ENCODE measurements at regions not wholly inside any gene's neighbourhood (a gene's known extent, or its start where the extent isn't known, plus 50 kb on each side); places are given as distances from the start of the nearest gene placed in this dataset.
"Not testable (repeated sequence)": the region's sequence is repeated elsewhere in the genome, so short reads cannot be mapped to it uniquely, and the experiment has no call there.

DNA sequence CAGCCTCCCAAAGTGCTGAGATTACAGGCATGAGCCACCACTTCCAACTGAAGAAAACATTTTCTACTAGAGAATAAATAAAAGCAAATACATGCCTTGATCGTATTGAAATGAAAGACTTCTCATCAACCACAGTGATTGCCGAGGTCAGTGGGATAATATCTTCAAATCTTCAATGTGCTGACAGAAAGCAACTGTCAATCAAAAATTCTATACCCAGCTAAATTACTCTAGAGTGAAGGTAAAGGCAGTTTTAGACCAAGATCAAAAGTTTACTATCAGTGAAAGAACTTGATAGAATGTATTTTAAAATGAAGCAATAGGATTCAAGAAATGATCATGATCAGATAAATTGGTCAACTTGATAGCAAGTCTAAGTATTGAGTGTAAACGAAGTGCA is 130.6 kb downstream of the BRD1 start:
- no peak for DNase-seq (ENCODE audit: low read depth)

GRCh38 chr22:49694462-49695260 is 133.0 kb downstream of the BRD1 start:
- DNase-seq (ENCODE audit: low read depth) = no peak

GRCh38 chr22:49693848-49694247 is 133.8 kb downstream of the BRD1 start:
- no peak for DNase-seq (ENCODE audit: low read depth)

GRCh38 chr22:49693416-49693815 is 134.3 kb downstream of the BRD1 start:
- no peak for DNase-seq (ENCODE audit: low read depth)

DNA sequence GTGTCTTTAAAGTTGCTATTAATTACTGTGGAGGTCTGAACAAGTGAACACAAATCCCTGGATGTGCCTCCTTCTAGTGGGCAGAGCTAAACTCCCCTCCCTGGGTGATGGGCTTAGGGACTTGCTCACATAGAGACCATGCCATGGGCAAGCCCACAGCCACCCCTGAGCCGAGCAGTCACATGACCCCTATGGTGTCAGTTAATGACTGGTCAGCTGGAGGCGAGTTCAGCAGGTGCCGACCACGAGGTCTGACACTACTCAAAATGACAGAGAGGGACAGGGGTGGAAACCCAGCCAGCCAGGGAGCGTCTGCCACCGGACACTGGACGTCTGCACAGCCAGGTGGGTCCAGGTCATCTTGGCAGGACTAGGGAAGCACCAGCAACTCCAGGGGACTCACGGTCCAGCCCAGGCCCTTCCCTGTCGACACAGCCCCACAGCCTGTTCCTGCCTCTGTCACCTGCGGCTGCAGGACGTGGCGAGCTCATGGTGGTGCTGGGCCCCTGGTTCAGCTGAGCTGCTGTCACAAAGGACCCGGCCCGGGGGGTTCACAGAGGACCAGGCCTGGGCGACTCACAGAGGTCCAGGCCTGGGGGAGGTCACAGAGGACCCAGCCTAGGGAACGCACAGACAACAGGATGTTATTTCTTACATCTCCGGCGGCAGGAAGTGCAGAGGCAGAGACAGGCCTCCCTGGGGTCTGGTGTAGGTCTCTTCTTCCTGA is 135.0 kb downstream of the BRD1 start:
- no peak for DNase-seq (ENCODE audit: low read depth)

GRCh38 chr22:49691256-49691655 is 136.4 kb downstream of the BRD1 start:
- DNase-seq (ENCODE audit: low read depth) = no peak

- no peak for DNase-seq (ENCODE audit: low read depth)
Observed at GRCh38 chr22:49690454-49690853, 137.2 kb downstream of the BRD1 start.

GRCh38 chr22:49689858-49690257 is 137.8 kb downstream of the BRD1 start:
- no peak for DNase-seq (ENCODE audit: low read depth)

GRCh38 chr22:49689255-49689770 is 138.4 kb downstream of the BRD1 start:
- DNase-seq (ENCODE audit: low read depth) = no peak

- no peak for DNase-seq (ENCODE audit: low read depth)
Observed at GRCh38 chr22:49688516-49689254, 139.0 kb downstream of the BRD1 start.

DNA sequence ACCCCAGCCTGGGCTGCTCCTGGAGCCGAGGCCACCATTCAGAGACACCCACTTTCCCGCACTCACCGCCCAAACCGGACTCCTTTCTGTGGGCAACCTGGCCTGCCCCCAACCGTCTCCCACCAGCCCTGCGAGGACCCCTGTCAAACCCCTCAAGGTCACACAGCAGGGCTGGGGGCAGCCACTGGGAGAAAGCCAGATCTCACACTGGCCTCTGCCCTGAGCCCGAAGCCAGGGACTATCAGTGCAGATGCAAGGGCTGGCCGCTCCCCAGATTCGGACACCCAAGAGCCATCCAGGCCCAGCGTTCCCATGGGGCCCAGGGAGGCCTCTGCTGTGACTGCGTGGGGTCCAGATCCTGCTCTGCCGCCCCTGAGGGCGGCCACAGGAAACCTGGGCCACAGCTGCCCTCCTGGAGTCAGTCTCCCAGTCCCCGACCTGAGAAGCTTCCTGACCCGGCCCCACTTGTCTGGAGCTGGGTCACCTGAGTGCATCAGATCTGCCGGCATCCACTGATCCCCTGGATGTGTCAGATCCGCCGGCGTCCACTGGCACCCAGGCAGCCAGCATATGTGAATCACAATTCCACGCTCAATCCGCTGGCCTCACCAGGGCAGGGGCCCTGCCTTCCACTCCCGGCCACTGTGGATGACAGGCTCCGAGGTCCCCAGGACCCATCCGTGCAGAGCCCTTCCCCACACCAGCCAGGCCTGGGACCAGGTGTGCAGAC is 139.7 kb downstream of the BRD1 start:
- DNase-seq (ENCODE audit: low read depth) = no peak

DNA sequence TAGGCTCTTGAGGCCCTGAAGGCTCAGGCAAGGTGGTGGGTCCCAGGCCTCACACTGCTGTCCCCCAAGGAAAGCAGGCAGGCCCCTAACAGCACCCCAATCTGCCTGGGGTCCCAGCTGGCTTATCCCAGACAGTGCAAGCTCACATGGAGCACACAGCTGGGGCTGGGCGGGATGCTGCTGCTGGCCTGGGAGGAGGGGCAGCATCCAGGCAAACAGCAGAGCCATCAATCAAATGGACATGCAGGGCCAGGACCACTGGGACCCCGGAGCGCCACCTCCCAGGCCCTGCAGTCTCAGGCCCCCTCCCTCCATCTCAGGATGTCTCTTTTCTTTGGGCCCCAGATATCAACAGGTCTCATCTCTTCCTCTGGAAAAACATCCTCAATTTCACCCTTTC is 140.3 kb downstream of the BRD1 start:
- no peak for DNase-seq (ENCODE audit: low read depth)

DNA sequence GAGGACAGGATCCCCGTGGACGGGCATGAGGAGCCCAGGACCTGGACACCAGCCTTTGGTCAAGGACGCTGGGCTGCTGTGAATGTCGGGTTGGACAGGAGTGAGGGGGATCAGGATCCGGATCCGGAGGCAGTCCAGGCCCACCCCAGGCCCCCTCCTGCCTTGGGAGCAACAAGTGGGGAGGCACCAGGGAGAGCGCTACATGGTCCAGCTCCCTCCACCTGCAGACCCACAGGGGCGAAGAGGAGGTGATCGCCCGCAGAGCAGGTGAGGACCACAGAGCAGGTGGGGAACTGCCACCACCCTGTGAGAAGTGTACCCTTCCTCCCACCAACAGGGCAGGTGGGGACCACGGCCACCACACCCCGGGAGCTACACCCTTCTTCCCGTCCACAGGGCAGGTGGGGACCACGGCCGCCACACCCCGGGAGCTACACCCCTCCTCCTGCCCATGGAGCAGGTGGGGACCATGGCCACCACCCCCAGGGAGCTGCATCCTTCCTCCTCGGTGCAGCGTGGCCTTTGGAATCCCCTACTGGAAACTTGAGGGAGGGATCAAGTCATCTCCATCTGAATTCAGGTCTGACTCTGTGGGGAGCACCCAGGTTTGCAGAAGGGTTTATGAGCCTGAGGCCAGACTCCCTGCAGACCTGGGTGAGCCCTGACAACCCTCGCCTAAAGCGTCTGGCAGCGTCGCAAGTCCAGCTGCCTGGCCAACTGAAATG is 141.0 kb downstream of the BRD1 start:
- no peak for DNase-seq (ENCODE audit: low read depth)

GRCh38 chr22:49685686-49686085 is 142.0 kb downstream of the BRD1 start:
- DNase-seq (ENCODE audit: low read depth) = no peak

GRCh38 chr22:49685116-49685515 is 142.6 kb downstream of the BRD1 start:
- DNase-seq (ENCODE audit: low read depth) = no peak

DNA sequence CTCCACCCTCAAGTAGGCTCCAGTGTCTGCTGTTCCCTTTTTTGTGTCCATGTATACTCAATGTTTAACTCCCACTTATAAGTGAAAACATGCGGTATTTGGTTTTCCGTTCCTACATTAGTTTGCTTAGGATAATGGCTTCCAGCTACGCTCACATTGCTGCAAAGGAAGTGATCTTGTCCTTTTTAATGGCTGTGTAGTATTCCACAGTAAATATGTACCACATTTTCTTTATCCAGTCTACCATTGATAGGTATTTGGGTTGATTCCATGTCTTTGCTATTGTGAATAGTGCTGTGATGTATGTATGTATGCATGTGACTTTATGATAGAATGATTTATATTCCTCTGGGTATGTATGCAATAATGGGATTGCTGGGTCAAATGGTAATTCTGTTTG is 144.6 kb downstream of the BRD1 start:
- no peak for DNase-seq (ENCODE audit: low read depth)

DNA sequence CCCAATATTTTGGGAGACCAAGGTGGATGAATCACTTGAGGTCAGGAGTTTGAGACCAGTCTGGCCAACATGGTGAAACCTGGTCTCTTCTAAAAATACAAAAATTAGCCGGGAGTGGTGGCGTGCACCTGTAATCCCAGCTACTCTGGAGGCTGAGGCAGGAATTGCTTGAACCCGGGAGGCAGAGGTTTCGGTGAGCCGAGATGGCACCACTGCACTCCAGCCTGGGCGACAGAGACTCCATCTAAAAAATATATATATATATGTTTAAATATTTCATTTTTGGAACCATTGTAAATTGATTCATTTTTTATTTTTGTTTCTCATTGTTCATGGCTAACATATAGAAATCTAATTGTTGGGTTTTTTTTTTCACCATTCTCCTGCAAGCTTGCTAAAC is 146.9 kb downstream of the BRD1 start:
- not testable (repeated sequence) for DNase-seq (ENCODE audit: low read depth)

GRCh38 chr22:49678842-49679170 is 148.9 kb downstream of the BRD1 start:
- no peak for DNase-seq (ENCODE audit: low read depth)

GRCh38 chr22:49678137-49678841 is 149.4 kb downstream of the BRD1 start:
- DNase-seq (ENCODE audit: low read depth) = no peak

DNA sequence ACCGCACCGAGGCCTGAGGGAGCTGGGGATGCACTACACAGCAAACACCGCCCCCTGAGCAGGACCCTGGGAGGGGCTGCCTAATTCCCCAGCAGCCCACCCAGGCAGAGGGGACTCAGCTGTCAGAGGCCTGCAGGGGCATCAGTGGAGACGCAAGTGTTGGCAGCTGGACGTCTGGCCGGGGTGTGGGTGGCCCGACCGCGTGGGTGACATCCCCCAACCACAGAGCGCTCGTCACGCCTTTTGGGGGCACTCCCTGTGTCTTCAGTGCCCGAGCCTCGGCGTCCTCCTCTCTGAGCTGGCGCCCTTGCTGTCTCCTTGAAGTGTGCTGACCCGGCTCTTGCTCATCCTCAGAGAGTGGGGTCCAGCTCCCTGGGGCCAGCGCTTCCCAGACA is 150.2 kb downstream of the BRD1 start:
- no peak for DNase-seq (ENCODE audit: low read depth)
